Astrocyte of the cerebellum (primary cell): ENCODE measurements at regions not wholly inside any gene's neighbourhood (a gene's known extent, or its start where the extent isn't known, plus 50 kb on each side); places are given as distances from the start of the nearest gene placed in this dataset.

Experiments
- DNase-seq: peaks from one replicate; pipeline ENCODE4 v3.0.0-alpha.2; 2011; ENCODE audit warnings: low read depth
- H3K4me3 ChIP-seq: 2 replicates; pipeline ENCODE4 v1.5.1; 2011; ENCODE audit warnings: mild to moderate bottlenecking, low read depth, low read length, moderate library complexity
- CTCF ChIP-seq: IDR thresholded peaks from 2 replicates; pipeline ENCODE4 v1.5.1; 2012; ENCODE audit warnings: low read length, low read depth, moderate library complexity, mild to moderate bottlenecking; ENCODE audit errors: missing control alignments
- in situ Hi-C: cut with HindIII; loops from 2 replicates; pipeline ENCODE4 v1.10.0; 2017; ENCODE audit warnings: low sequenced_read_pairs

DNA sequence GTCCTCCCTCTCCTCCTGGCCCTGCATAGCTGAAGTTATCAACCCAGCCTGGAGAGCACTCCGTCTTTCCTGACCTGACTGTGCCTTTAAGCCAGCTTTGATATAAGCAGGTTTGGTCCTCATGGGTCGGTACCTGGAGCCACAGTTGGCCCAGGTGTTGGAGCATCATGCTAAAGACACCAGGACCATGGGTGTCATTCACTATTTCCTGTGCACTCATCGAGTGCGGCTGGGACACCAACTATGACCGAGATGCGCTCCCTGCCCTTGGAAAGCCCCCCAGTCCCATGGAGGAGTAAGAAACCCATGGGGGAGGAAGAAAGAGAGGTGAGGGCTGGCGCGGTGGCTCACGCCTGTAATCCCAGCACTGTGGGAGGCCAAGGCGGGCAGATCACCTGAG, 78.9 kb upstream of the CCND2 start:
- H3K4me3 ChIP-seq = no peak overlapping the region
- no peak for DNase-seq
- in situ Hi-C loops = no loop called here
- TF ChIP-seq CTCF = no peak

- DNase-seq = no peak
- no peak for TF ChIP-seq CTCF
- H3K4me3 ChIP-seq = no peak overlapping the region
- in situ Hi-C loops = no loop called here
These were observed 79.7 kb upstream of the CCND2 start for GRCh38 chr12:4193821-4194220.

- in situ Hi-C loops = no loop called here
- TF ChIP-seq CTCF = no peak
- DNase-seq = no peak
- no peak overlapping the region for H3K4me3 ChIP-seq
These were observed 81.9 kb upstream of the CCND2 start for GRCh38 chr12:4191642-4192041.

DNA sequence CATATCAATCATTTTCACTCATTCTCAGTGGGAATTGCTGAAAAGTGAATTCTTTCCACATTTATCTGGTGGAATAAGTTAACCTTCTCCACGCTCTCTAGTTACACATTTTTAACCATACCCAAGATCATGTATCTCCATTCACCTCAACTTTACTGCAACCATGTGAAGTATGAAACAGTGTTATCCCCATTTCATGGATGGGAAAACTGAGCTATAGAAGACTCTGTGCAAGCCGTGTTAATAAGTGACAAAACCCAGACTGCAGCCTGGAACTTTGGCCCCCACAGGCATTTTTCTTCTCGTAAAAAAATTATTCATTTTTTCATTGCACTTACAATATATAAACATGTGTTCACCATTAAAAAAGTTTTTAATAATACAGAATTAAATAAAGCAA, 82.4 kb upstream of the CCND2 start:
- in situ Hi-C loops = no loop called here
- no peak for DNase-seq

GRCh38 chr12:4190366-4191063, 83.0 kb upstream of the CCND2 start:
- DNase-seq = no peak
- in situ Hi-C loops = no loop called here
- no peak overlapping the region for H3K4me3 ChIP-seq
- TF ChIP-seq CTCF = no peak

More for the DNA sequence above, 82.4 kb upstream of the CCND2 start:
- H3K4me3 ChIP-seq = no peak overlapping the region
- no peak for TF ChIP-seq CTCF

GRCh38 chr12:4189721-4190120, 83.8 kb upstream of the CCND2 start:
- H3K4me3 ChIP-seq = no peak overlapping the region
- TF ChIP-seq CTCF = no peak
- in situ Hi-C loops = no loop called here
- no peak for DNase-seq
